ENCODE measurements at regions not wholly inside any gene's neighbourhood (a gene's known extent, or its start where the extent isn't known, plus 50 kb on each side); places are given as distances from the start of the nearest gene placed in this dataset.

- Histone ChIP-seq H4K20me1 (ENCODE audit: low read depth) (no peaks in the 10 kb centered on the region), H3K4me1 (peaks cover 7% of the 10 kb centered on the region), H3K9me3 (ENCODE audit: low read depth) (no peaks in the 10 kb centered on the region), H3K36me3 (no peaks in the 10 kb centered on the region), H3K27me3 (no peaks in the 10 kb centered on the region), H3K4me3 (no peak overlapping the region), H3K27ac (no peak overlapping the region), H3K4me2 (no peak overlapping the region), H2AFZ (replicated peaks) (no peak overlapping the region), H3F3A (ENCODE audit: low read depth) (peaks cover 5% of the 10 kb centered on the region), H3K79me2 (ENCODE audit: low read depth) (no peaks in the 10 kb centered on the region), H3K9ac (no peak overlapping the region)
- Mint-ChIP-seq H3K27me3 (ENCODE audit: insufficient read depth, low read depth) (peaks cover 26% of the 10 kb centered on the region), H3K36me3 (no peaks in the 10 kb centered on the region), H3K27ac (no peak overlapping the region), H3K4me1 (peaks cover 2% of the 10 kb centered on the region), H3K9me3 (peaks cover 20% of the 10 kb centered on the region), H3K4me3 (no peak overlapping the region)
- no peak for DNase-seq (ENCODE audit: low spot score)
- no peak for TF ChIP-seq EZH2phosphoT487 (IDR thresholded peaks at IDR 0.05)
- TF ChIP-seq CTCF (IDR thresholded peaks at IDR 0.05), result no peak
- no peak for TF ChIP-seq EZH2 (IDR thresholded peaks at IDR 0.05)
Observed at GRCh38 chr16:86026916-86027315, 128.0 kb downstream of the IRF8 start.

- no peak overlapping the region for H3K27ac Mint-ChIP-seq
- no peak overlapping the region for H3K4me2 ChIP-seq
- DNase-seq (ENCODE audit: low spot score), result no peak
- peaks cover 20% of the 10 kb centered on the region for H3K9me3 Mint-ChIP-seq
- H3K4me3 ChIP-seq, result no peak overlapping the region
- peaks cover 11% of the 10 kb centered on the region for H3F3A ChIP-seq (ENCODE audit: low read depth)
- peaks cover 8% of the 10 kb centered on the region for H3K4me1 Mint-ChIP-seq
- no peaks in the 10 kb centered on the region for H3K79me2 ChIP-seq (ENCODE audit: low read depth)
- TF ChIP-seq EZH2 (IDR thresholded peaks at IDR 0.05) (no peak), CTCF (IDR thresholded peaks at IDR 0.05) (no peak), EZH2phosphoT487 (IDR thresholded peaks at IDR 0.05) (no peak)
- H3K36me3 ChIP-seq, result no peaks in the 10 kb centered on the region
- peaks cover 29% of the 10 kb centered on the region for H3K27me3 Mint-ChIP-seq (ENCODE audit: insufficient read depth, low read depth)
- no peaks in the 10 kb centered on the region for H3K36me3 Mint-ChIP-seq
- no peak overlapping the region for H3K4me3 Mint-ChIP-seq
- H3K9me3 ChIP-seq (ENCODE audit: low read depth), result no peaks in the 10 kb centered on the region
- no peak overlapping the region for H3K9ac ChIP-seq
- no peak overlapping the region for H2AFZ ChIP-seq (replicated peaks)
- H3K27me3 ChIP-seq, result no peaks in the 10 kb centered on the region
- peaks cover 14% of the 10 kb centered on the region for H3K4me1 ChIP-seq
- no peak overlapping the region for H3K27ac ChIP-seq
- H4K20me1 ChIP-seq (ENCODE audit: low read depth), result no peaks in the 10 kb centered on the region
Observed at GRCh38 chr16:86027373-86028126, 128.6 kb downstream of the IRF8 start.

GRCh38 chr16:86029131-86029741 lies 130.3 kb downstream of the IRF8 start:
- Mint-ChIP-seq H3K27ac (no peak overlapping the region), H3K27me3 (ENCODE audit: insufficient read depth, low read depth) (peaks cover 29% of the 10 kb centered on the region), H3K4me3 (no peak overlapping the region), H3K9me3 (peaks cover 12% of the 10 kb centered on the region), H3K36me3 (no peaks in the 10 kb centered on the region), H3K4me1 (peaks cover 23% of the 10 kb centered on the region)
- Histone ChIP-seq H3K4me2 (no peak overlapping the region), H3F3A (ENCODE audit: low read depth) (peaks cover 26% of the 10 kb centered on the region), H3K9me3 (ENCODE audit: low read depth) (no peaks in the 10 kb centered on the region), H3K27me3 (no peaks in the 10 kb centered on the region), H3K79me2 (ENCODE audit: low read depth) (no peaks in the 10 kb centered on the region), H3K4me1 (peaks cover 27% of the 10 kb centered on the region), H3K4me3 (no peak overlapping the region), H3K36me3 (no peaks in the 10 kb centered on the region), H3K27ac (no peak overlapping the region), H3K9ac (no peak overlapping the region), H2AFZ (replicated peaks) (no peak overlapping the region), H4K20me1 (ENCODE audit: low read depth) (no peaks in the 10 kb centered on the region)
- TF ChIP-seq CTCF (IDR thresholded peaks at IDR 0.05), result no peak
- DNase-seq (ENCODE audit: low spot score), result no peak

All from neural progenitor cell (in vitro differentiated cells).